OCI-LY7 (cell line): ENCODE measurements at regions not wholly inside any gene's neighbourhood (a gene's known extent, or its start where the extent isn't known, plus 50 kb on each side); places are given as distances from the start of the nearest gene placed in this dataset.

ENCODE experiments used
- EZH2phosphoT487 ChIP-seq: fragments of 200-600 bp; sonication (generic); IDR thresholded peaks from 2 replicates; pipeline ENCODE4 v1.6.1; 2018; ENCODE audit warnings: low read depth, borderline replicate concordance, mild to moderate bottlenecking, mixed run types, antibody characterized with exemption, low read length, moderate library complexity, mixed read lengths
- TF ChIP-seq, protein P1 (sequence below): fragments of 200-600 bp; sonication (generic); conservative IDR thresholded peaks from 2 replicates; pipeline ENCODE4 v1.5.1; 2014; ENCODE audit warnings: mild to moderate bottlenecking, antibody characterized with exemption, low read length, moderate library complexity, mixed read lengths

DNA sequence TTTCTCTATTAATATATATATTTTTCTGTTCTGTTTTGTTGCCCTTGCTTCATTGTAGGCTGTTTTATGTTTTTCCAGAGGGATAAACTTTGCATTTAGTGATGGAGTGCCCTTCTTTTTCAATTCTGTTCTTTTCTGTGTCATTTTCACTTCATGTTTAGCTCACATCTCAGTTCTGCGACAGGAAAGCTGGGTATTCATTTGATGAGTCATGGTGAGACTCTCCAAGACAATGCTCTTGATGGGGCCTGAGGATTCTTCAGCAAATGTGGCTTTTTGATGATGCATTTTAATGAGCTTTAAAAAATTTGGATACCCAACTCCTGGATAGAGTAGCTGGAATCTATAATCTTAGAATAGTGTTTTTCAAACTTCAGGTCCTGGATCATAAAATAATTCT is 56.5 kb upstream of the SPATA31D4 start:
- TF ChIP-seq, protein P1, sequence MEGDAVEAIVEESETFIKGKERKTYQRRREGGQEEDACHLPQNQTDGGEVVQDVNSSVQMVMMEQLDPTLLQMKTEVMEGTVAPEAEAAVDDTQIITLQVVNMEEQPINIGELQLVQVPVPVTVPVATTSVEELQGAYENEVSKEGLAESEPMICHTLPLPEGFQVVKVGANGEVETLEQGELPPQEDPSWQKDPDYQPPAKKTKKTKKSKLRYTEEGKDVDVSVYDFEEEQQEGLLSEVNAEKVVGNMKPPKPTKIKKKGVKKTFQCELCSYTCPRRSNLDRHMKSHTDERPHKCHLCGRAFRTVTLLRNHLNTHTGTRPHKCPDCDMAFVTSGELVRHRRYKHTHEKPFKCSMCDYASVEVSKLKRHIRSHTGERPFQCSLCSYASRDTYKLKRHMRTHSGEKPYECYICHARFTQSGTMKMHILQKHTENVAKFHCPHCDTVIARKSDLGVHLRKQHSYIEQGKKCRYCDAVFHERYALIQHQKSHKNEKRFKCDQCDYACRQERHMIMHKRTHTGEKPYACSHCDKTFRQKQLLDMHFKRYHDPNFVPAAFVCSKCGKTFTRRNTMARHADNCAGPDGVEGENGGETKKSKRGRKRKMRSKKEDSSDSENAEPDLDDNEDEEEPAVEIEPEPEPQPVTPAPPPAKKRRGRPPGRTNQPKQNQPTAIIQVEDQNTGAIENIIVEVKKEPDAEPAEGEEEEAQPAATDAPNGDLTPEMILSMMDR, result no peak
- TF ChIP-seq EZH2phosphoT487, result no peak
